NCI-H748 (cell line): ENCODE measurements at regions not wholly inside any gene's neighbourhood (a gene's known extent, or its start where the extent isn't known, plus 50 kb on each side); places are given as distances from the start of the nearest gene placed in this dataset.
"Not testable (repeated sequence)": the region's sequence is repeated elsewhere in the genome, so short reads cannot be mapped to it uniquely, and the experiment has no call there.

Experiments used
- DNase-seq: peaks from one replicate; lab custom pipeline; 2025; ENCODE audit not compliant: unreplicated experiment; lab: John Stamatoyannopoulos, UW

DNA sequence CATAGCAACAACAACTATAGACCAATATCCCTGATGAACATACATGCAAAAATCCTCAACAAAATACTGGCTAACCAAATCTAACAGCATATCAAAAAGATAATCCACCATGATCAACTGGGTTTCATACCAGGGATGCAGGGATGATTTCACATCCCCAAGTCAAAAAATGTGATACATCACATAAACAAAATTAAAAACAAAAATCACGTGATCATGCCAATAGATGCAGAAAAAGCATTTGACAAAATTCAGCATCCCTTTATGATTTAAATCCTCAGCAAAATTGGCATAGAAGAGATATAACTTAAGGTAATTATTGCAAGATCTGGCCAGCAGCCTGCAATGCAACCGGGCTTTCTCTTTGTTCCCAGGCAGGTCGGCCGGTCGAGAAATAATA lies 735.1 kb upstream of the SGO1 start:
- not testable (repeated sequence) for DNase-seq

DNA sequence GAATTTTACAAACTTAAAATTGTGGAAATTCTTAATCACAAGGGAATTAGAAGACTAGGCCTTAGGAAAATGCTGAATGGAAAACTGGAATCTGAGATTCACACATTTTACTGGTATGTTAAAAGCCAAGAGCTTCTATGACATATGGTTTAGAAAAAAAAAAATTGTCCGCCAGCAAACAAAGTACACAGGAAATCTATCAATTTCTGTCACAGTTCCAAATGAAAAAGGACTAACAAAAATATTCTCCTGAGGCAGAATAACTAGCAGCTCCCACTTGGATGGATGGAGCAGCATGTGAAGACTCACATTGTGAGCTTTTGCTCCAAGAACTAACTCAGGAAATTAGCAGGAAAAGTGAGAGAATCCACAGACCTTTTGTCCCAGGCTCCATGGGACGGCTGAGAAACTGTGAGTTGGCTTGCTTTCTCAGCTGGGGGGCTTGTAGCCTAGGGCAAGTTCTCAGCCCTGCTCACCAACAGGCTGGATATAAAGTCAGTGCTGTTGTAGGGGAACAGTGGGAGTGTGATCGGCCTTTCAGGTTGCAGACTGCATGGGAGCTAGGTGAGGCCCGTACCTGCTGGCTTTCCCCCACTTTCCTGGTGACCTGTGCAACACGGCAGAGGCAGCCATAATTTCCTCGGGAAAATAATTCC lies 731.1 kb upstream of the SGO1 start:
- DNase-seq, result no peak

DNA sequence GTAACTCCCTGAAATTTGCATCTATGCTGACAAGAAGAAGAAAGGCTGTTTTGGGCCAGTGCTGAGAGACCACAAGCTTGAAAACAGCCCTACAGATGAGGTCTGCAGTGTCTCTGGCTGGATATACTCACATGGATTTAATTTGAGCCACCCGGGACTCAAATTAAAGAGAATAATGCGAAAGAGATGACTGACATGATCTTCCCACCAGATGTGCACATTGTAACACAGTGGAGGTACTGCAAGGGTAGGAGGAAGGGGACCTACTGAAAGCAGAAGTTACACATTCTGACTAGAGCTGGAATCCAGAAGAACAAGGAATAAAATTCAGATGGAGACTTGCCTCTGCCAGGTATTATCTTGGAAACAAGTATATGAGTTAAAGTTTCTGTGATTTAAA lies 728.3 kb upstream of the SGO1 start:
- DNase-seq, result no peak

DNA sequence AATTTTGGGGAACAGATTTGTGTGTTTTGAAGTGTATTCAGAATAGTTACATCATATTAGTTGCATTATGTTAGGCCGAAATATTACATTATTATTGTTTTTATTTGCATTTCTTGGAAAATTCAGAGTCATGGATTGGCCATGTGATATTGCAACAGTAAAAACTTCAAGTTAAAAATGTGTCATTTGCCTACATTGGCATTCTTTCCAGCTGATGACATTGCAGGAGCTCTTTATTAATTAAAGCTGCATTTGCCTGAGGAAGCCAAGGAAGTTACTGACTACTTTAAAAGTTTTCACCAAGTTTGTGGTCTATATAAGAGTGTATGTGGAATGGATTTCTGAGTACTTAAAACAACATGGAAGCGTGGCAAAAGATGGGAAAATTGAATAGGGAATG lies 726.4 kb upstream of the SGO1 start:
- DNase-seq, result no peak

DNA sequence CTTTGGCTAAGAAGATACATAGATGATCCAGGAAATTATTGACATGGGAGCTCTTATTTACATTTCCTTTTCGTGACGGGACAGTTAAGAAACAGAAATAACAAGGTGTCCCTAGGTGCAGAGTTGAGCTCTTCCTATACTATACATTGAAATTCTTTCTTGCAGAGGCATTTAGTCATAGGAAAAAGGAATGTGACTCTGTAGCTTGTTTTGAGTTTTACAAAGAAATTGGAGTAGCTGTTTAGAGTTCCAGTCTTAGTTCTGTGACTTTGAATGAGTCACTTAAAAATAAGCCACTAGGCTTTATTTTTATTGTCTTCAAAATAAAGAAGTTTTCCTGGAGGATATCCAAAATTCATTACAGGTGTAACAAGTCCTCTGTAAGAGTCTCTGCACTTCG lies 723.5 kb upstream of the SGO1 start:
- no peak for DNase-seq

DNA sequence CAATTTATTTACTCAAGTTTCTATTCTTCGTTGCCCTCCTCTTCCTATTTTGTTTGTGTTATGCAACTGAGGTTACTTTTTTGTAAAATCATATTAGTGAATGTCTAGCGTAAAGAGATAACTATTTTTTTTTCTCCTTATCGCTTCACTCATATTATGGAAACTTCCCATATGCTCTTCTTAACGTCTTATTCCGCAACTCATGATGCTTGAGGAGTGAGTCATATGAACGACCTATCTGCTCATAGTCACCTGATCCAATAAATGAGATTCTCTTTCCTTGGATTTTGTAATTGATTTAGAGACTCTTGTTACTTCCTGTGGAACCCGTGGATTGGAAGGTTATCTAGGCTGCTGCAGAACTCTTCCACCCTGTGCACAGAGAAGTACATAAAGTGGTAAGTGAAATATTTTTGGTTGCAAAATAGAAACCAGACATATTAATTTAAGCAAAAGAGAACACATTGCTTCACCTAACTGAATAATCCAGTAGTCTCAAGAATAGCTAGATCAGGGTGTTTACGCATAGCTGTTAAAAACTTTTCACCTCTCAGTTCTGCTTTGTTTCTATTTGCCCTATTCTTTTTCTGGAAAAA lies 719.3 kb upstream of the SGO1 start:
- DNase-seq, result no peak

DNA sequence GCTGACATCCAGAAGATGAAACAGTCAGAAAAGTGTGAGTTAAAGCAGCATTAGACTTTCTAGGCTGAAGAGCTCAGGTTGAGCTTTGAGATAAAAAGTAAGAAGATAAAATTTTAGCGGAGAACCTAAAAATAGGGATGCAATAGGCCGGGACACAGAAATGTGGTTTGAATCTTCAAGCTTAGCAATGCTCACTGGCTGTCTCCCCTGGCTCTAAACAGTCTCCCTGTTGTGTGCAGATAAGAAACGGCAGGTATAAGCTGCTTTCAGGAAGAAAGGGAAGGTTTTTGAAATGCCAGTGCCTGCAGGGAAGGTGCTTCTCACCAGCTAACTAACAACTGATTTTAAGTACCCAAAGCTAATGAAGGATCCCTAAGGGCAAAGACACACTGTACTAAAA lies 718.7 kb upstream of the SGO1 start:
- DNase-seq, result no peak

DNA sequence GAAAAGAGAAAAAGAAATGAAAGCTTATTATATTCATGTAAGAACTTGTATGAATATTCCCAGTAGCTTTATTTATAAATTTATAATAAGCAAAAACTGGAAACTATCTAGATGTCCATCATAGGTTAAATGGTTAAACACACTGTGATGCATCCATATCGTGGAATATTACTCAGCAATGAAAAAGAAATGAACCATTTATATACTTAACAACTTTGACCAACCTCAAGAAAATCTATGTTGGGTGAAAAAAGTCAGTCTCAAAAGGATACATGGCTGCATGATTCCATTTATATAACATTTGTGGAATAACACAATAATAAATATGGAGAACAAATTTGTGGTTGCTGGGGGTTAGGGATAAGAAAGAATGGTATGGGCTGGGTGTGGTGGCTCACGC lies 713.0 kb upstream of the SGO1 start:
- no peak for DNase-seq

DNA sequence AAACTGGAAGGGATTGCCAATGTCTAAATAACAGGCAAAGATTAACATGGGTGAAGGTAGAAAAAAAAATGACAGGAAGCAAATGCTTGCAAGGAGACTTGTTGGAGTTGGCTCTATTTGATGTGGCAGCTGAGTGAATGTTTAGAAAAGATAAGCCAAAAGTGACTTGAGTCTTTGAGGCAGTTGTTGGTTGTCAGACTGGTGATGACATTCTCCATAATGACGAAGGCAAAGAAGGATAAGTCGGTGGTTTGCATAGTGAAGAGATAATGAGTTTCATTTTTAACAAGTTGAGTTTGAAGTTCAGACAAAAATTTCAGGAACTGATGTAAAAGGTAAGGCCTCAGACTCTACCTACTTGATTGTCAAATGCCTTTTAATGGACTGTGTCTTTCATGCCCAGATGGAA lies 704.1 kb upstream of the SGO1 start:
- no peak for DNase-seq

DNA sequence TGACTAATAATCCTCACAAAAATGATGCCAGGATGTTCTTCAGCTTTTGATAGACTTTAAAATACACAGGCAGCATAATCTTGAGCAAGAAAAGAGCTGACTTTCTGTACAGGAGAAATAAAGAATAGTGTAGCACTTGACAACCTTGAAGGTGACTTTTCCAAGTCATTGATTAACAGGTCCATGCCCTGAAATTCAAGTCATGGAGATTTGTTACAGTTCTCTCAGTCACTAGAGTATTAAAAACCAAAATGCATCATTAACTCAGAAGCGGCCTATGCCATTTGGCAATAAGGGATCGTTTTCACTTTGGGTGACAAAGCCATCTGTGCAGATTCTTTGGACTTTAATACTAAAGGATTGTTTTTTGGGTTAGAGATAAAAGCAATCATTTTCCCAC lies 692.7 kb upstream of the SGO1 start:
- no peak for DNase-seq

DNA sequence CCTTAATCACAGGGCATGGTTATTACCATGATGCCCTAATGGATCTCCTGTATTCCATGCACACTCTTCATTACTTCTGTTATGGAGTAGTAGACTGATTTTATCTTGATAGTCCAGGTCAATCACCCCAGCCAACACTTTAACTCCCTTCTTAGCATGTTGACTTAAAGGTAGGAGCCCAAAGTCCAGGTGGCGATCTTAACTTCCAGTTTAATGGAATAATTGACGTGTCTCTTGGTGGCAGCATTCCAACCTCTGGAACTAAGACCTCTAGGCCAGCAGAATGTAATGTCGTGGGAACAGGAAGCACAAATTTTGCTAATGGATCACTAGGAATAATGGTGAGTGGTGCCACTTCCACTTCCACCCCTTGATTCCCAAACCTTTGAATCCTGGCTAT lies 687.2 kb upstream of the SGO1 start:
- DNase-seq, result no peak

DNA sequence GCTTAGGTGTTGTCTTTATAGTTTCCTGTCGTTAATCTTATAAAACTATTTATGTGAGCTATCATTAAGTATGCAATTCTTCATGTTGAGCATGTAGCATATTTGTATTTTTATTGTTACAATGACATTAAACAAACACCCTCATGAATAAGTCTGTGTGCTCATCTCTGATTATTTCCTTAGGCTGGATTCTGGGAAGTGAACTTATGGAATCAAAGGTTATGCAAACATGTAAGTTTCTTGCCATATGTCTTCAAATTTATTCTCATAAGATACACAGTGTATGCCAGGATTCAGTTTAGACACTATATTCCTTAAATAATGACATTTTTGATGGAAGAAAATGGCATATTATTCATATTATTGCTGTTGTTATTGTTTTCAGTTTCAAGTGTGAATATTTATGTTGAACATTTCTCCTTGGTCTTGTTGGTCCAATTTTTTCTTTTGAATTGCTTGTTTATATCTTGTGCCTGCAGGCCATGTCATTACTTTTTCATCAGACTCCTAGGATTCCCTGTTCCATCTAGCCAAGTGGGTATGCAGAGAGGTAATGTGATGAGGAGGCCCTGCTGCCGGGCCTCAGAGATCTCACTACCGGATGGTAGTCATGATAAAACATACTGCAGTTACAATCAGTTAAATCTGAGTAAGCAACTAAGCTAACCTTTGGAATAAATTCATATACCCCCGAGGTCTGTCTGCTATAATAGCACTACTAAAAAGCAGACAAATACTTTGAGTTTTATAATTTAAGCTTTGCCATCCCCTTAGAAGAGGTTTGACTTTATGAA lies 684.3 kb upstream of the SGO1 start:
- DNase-seq, result no peak

DNA sequence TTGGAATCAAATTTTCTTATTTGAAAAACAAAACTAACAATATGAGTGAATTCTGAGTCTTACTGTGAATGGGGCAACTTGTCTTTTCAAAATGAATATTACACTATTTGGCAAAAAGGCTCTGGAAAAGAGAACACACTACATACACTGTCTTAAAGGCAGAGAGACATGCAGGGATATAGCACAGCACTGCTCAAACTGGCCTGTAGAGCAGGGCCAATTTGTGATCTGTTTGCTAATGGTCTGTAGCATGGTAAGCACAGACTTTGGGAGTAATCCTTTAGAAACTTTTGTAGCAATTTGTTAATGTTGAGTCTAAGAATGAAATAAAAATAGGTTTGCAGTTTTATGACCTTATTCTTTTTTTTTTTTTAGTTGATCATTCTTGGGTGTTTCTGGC lies 679.8 kb upstream of the SGO1 start:
- DNase-seq, result no peak

DNA sequence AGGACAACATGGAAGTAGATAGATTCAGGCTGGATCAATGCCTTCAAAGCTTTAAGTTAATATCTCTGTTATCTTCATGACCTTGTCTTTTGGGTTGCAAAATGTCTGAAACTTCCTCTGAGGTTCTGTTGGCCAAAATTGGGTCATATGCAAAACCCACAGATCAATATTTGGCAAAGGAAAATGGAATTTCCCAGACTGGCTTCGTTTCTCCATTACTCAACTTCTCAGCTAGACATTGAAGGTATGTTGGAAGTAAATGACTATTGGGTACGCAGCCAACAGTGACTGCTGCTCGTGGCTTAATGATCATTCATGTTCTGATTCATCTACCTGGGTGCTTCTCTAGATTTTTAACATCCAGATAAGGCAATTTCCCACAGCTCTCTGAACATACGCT lies 675.4 kb upstream of the SGO1 start:
- DNase-seq, result no peak

DNA sequence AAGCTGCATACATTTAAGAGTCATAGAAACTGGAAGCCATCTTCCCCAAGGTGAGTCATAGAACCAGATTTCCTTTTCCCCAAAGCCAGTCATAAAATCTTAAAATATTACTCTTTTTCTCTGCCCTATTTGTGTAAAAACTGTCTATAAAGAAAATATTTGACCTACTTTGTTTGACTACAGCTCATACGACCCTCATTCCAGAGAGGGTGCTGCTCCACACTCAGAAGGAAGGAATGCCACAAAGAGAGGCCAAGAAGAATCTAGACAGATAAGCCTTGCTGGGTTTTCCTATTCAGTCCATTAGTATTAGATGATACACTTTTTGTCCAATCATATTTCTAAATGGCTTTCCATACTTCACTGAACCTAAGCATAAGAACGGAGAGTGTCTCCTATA lies 671.6 kb upstream of the SGO1 start:
- no peak for DNase-seq

DNA sequence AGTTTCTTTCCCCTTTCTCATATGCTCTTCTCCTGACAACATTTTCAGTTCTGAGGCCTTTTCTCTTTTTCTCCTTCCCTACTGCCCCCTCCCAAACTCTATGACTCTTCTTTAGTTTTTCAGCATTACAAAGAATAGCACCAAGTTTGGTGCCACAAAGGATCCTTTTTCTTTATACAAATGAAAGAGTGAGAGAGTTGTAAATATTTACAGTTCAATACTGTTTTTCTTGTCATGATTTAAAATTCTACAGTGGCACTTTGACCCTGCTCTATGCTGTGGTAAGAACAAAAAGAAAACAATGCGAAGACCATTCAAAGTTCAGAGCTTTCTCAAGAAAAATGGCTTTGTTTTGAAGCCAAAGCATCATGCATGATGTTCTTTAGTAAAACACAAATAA lies 667.9 kb upstream of the SGO1 start:
- DNase-seq, result no peak

DNA sequence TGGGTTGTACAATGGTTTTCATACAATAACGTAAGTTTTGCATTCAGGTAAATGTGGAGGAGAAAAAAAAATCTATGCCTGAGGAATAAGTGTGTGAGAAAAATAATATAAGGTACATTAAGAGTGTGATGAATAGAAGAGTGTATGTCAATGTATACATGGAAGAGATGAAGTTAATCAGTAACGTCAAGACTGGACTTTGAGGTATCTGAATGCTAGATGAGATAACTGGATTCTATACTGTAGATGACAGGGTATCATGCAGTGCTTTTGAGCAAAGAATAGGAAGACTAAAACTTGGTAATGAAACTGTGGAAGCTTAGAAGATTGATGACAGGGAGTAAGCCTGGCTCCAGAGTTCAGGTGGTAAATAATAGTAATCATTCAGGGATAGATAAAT lies 666.7 kb upstream of the SGO1 start:
- no peak for DNase-seq

DNA sequence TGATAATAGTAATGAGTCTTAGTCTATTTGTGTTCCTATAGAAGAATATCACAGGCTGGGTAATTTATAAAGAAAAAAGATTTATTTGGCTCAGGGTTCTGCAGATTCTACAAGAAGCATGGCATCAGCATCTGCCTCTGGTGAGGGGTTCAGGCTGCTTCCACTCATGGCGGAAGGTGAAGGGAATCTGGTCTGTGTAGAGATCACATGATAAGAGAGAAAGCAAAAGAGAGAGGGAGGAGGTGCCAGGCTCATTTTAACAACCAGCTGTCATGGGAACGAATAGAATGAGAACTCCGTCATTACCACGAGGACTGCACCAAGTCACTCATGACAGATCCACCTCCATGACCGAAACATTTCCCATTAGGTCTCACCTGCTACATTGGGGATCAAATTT lies 664.0 kb upstream of the SGO1 start:
- DNase-seq, result peak; percentile 43

DNA sequence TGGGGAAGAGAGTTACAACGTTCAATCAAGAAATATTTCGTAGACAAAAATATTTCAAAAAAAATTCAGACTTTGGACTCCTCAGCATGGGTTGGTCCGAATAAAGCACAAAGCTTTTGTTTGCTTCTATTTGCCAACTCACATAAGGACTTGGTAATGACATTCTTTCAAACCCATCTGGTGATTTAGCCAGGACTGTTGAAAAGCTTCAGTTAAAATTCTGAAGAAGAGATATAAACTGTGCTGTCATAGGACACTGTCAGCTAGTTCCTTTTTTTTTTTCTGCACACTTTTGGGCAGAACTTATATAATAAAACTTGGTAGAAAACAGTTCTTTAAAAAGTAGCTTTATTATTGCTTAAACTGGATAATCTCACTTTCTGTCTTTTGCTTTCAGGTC lies 660.8 kb upstream of the SGO1 start:
- DNase-seq, result no peak

DNA sequence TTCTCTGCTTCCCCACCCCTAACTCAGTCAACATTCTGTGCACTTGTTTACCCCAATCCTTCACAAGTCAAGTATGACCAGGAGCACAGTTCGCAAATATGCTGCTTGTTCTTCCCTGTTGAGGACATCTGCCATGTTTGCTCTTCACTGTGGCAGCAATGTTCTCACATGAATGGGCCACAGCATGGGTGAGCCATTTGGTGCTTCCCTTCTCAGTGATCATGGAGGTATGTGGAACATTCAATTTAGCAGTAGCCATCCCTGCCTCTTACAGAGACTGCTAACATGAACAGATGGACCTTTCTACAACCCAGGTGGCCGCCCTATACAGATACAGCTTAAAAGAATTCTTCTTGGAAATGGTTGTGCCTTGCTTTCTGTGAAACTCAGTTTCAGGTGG lies 660.1 kb upstream of the SGO1 start:
- no peak for DNase-seq

DNA sequence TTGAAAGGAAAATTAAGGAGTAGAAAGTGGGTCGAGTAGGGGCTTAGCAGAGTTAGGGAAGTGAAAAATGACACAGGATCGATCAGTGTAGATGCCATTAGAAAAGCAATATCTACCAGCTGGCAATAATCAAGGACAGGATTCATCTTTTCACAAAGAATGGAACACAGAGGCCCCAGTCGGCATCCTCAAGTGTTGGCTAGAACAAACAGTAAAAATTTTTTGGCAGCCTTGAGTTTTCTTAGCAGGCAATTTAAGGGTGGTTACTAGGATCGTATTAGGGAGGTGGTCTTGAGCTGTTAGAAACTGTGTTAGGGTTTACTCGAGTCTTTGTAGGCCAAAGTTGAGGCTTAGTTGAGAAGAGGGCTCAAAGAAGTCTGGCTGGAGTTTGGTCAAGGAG lies 658.8 kb upstream of the SGO1 start:
- DNase-seq, result no peak

DNA sequence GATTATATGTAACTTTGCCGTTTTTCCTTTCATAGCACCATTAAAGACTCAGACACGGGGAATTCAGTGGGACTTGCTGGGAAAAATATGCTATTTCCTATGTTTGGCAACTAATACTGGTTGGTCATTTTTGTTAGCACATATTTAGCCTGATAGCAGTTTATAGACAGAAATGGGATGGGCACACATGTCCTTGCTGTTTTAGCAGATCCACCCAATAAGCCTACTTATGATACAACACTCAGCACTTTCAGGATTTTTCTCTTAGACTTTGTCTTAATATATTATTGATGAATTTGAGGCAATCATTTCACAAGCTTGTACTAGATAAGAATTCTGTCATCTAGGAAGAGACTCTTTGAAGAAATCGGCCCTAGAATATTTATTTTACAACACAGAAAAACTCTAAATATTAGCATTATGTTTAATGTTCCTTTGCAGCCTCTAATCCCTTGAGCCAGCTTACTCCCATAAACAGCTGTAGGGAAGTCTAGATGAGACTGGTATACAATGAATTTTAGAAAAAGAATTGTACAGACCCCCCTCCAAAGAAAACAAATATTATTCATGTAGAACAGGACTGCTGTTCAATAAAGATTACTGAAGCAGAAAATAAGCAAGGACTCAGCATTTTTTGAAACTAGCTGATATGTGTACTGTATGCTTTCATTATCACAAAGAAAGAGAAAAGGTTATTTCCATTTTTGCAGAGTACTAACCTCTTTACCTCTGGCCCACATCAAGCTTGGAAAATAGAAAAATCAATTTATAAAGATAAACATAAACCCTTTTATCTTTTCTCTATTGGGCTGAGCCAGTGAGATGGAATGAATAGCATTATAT lies 656.8 kb upstream of the SGO1 start:
- DNase-seq, result no peak
